Heart left ventricle (tissue), 13 donors: ENCODE measurements at regions not wholly inside any gene's neighbourhood (a gene's known extent, or its start where the extent isn't known, plus 50 kb on each side); places are given as distances from the start of the nearest gene placed in this dataset.
"Not testable (repeated sequence)": the region's sequence is repeated elsewhere in the genome, so short reads cannot be mapped to it uniquely, and the experiment has no call there.

Experiments
- CTCF ChIP-seq, 12 donors: fragments of 200-600 bp; sonication (generic) in 4 of 12; IDR thresholded peaks; one replicate each; pipeline versions ENCODE4 v1.5.0 to v1.8.0; 2018 to 2022; ENCODE audit warnings: antibody characterized with exemption in 12 of 12, mild to moderate bottlenecking in 5 of 12
- POLR2A ChIP-seq, 2 donors: fragments of 450-650 bp; IDR thresholded peaks; one replicate each; pipeline ENCODE4 v1.6.1; 2017; ENCODE audit warnings: antibody characterized with exemption in 2 of 2, mild to moderate bottlenecking in 2 of 2, moderate library complexity in 2 of 2
- donor health status: ischemic (EF 13 %, LVEDD 7.1; RV severe dilation, severe dysfunction).
- donor health status: DM: no; HTN: yes; CAD: no.
- donor health status: DM: no; HTN: no; CAD: no.
- donor health status: ischemic (EF 25% LVEDD 6.9; RV normal size, moderate dysfunction).
- donor health status: ischemic (EF 25% LVEDD 5.7; RV mildly dilated, moderate dysfunction).
- donor health status: ischemic (EF 35%, LVEDD 5.7; RV mildly dilated, moderate dysfunction).
- donor health status: nonischemic (EF 11% LVEDD 7.7; RV severe dilation, severe dysfunction).
- donor health status: DM: yes; HTN: yes; CAD: no.
- donor health status: PGD.
- donor health status: ischemic (EF 29% LVEDD 5.4; RV normal size, mild dysfunction).
- donor health status: nonischemic (EF 23%, LVEDD 6.1; RV moderate dilation, normal function).

- not testable (repeated sequence) for TF ChIP-seq CTCF, POLR2A (IDR thresholded peaks at IDR 0.05)
Measured at GRCh38 chr1:161417536-161417935, 49.9 kb upstream of the CFAP126 start.
